Stimulated activated CD4-positive, alpha-beta T cell treated with anti-CD3 and anti-CD28 coated beads, Interleukin-12 subunit alpha, Interleukin-12 subunit beta, amount 100 ng/mL, for 4 hours (primary cell): ENCODE measurements at regions not wholly inside any gene's neighbourhood (a gene's known extent, or its start where the extent isn't known, plus 50 kb on each side); places are given as distances from the start of the nearest gene placed in this dataset.
A peak's percentile ranks its signal among the peaks of the same experiment; 100 is the strongest.
"Not testable (repeated sequence)": the region's sequence is repeated elsewhere in the genome, so short reads cannot be mapped to it uniquely, and the experiment has no call there.

Source experiments
- DNase-seq: peaks from one replicate; pipeline ENCODE4 v3.0.0-alpha.2; 2020

- DNase-seq = no peak
These were observed 121.6 kb upstream of the ZNF92 start for GRCh38 chr7:65251851-65252620.

- DNase-seq = no peak
These were observed 122.8 kb upstream of the ZNF92 start for GRCh38 chr7:65250697-65251395.

- DNase-seq = no peak
These were observed 123.4 kb upstream of the ZNF92 start for GRCh38 chr7:65250216-65250615.

GRCh38 chr7:65247491-65247890 is 126.2 kb upstream of the ZNF92 start:
- DNase-seq = no peak

GRCh38 chr7:65239707-65240352 is 133.8 kb upstream of the ZNF92 start:
- DNase-seq = no peak

GRCh38 chr7:65239324-65239706 is 134.3 kb upstream of the ZNF92 start:
- no peak for DNase-seq

- DNase-seq = no peak
These were observed 134.9 kb upstream of the ZNF92 start for GRCh38 chr7:65238785-65239184.

GRCh38 chr7:65235586-65235985 is 138.1 kb upstream of the ZNF92 start:
- no peak for DNase-seq

GRCh38 chr7:65233409-65234034 is 140.1 kb upstream of the ZNF92 start:
- DNase-seq = no peak

- no peak for DNase-seq
These were observed 143.4 kb upstream of the ZNF92 start for GRCh38 chr7:65230231-65230630.

GRCh38 chr7:65225422-65226006 is 148.1 kb upstream of the ZNF92 start:
- DNase-seq = no peak

- no peak for DNase-seq
These were observed 151.0 kb upstream of the ZNF92 start for GRCh38 chr7:65222655-65223054.

GRCh38 chr7:65221683-65222082 is 152.0 kb upstream of the ZNF92 start:
- no peak for DNase-seq

GRCh38 chr7:65219623-65220022 is 154.0 kb upstream of the ZNF92 start:
- no peak for DNase-seq

- peak; percentile 40 for DNase-seq
These were observed 157.2 kb upstream of the ZNF92 start for GRCh38 chr7:65216469-65216868.

- DNase-seq = not testable (repeated sequence)
These were observed 160.4 kb upstream of the ZNF92 start for GRCh38 chr7:65213260-65213659.

- DNase-seq = not testable (repeated sequence)
These were observed 174.4 kb upstream of the ZNF92 start for GRCh38 chr7:65199221-65199620.

GRCh38 chr7:65193334-65194058 is 180.2 kb upstream of the ZNF92 start:
- DNase-seq = not testable (repeated sequence)

GRCh38 chr7:65177041-65177440 is 170.6 kb upstream of the ERV3-1 start:
- DNase-seq = not testable (repeated sequence)

GRCh38 chr7:65150105-65150504 is 143.6 kb upstream of the ERV3-1 start:
- not testable (repeated sequence) for DNase-seq

- not testable (repeated sequence) for DNase-seq
These were observed 139.8 kb upstream of the ERV3-1 start for GRCh38 chr7:65146118-65146914.
